ENCODE measurements at regions not wholly inside any gene's neighbourhood (a gene's known extent, or its start where the extent isn't known, plus 50 kb on each side); places are given as distances from the start of the nearest gene placed in this dataset.

DNA sequence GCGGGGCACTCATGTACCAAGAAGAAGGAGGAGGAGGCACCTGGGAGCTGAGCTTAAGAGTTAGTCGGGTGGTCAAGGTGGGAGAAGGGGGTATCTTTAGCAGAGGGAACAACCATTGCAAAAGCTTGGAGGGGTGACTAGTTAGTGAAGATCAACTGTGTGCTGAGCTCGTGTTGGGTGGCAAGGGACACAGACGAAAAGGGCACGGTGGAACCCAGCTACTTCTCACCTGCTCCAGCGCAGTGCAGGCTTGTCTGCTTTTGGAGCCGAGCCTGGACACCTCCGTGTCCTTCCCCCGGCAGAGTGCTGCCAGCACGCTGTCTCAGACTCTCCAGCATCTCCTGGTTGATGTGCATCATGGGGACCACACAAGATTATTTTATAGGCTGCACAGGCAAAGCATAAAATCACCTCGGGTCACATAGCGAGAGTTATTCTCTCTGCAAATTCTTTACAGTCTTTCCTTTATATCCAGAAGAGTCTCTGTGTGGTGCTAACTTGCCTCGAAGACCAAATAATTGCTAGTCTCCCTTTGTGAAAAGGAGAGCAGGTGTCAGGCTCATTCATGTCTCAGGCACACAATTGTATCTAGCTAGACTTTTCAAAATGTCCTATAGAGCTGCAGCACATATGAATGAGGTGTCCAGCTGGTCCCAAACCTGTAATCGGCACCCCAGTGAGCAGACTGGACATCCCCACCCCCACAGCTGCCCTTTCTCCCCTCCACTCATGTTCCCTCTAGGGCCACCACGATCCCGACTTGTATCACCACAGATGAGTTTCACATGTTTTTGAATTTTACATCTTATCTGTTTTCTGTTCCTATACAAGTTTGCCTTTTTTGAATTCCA is 123.4 kb downstream of the CEBPB start:
- DNase-seq (ENCODE audit: low read depth): no peak

DNA sequence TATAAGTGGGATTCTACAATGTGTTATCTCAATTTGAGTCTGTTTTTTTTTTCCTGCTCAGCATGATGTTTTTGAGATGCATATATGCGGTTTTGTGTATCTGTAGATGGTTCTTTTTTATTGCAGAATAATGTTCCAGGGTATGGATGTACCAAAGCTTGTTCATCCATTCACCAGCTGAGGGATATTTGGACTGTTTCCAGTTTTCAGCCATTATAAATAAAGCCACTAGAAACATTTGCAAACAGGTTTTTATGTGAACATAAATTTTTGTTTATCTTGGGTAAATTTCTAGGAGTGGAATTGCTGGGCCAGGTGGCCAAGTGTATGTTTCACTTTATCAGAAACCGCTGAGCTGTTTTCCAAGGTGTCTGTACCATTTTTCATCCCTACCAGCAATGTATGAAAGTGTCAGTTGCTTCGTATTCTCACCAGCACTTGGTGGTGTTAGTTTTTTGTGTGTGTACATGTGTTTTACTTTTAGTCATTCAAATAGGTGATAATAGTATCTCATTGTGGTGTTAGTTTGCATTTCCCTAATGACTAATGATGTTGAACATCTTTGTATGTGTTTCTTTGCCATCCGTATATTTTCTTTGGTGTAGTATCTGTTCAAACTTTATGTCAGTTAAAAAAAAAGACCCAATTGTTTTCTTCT is 124.2 kb downstream of the CEBPB start:
- DNase-seq (ENCODE audit: low read depth): no peak

DNA sequence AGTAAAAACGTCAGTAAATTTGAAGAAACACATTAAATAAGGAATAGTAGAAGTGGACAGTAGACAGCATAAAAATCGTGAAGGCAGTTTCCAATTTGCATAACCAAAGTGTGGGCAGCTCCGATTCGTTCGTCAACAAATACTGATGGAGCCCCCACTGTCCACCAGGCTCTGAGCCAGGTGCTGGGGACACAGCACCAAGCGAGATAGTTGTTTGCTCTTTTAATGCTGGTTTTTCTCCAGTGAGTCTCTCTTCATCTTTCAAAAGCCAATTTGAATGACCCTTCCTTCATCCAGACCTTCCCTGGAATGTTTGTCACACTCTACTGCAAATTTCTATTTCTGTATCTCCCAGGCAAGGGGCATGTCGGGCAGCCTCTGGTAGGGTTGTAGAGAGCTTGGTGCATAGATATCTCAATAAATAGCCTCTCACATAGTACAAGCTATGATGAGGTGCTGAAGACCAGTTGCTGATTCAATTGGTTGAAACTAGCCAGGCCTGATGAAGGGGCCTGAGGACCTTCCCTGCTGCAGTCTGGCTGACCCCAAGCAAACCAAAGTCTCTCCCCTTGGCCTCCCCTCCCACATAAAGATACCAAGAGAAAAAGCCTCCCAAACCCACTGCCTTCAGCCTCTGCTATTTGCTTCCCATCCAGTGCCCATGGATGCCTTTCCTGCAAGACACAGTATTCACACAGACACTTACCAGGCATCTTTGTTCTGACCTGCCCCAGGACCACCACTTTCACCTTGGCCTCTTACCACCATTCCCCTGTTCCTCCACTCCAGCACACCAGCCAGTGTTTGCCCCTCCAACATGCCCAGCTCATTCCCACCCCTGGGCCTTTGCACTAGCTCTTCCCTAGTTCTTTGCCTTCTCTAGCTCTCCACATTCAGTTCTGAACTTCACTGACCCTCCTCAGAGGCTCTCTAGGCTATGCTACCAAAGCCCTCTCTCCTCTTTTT is 125.2 kb downstream of the CEBPB start:
- no peak for DNase-seq (ENCODE audit: low read depth)

DNA sequence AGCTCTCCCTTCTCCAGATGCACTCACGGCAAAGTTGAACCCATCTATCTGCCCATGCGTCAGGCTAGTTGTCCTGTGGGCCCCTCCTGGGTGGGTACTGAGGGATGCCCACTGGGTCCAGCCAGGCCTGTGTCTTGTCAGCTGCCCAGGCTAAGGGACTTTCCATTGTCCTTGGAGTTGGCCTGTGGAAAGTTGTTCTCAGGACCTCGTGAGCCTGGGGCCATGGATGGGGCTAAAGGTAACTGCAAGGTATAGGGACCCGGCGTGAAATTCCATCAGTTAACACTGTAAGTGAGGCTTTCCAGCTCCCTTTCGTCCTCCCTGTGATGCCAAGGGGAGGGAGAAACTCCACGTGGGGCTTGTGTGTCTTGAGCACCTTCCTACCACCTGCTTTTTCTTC is 126.5 kb downstream of the CEBPB start:
- DNase-seq (ENCODE audit: low read depth): no peak

DNA sequence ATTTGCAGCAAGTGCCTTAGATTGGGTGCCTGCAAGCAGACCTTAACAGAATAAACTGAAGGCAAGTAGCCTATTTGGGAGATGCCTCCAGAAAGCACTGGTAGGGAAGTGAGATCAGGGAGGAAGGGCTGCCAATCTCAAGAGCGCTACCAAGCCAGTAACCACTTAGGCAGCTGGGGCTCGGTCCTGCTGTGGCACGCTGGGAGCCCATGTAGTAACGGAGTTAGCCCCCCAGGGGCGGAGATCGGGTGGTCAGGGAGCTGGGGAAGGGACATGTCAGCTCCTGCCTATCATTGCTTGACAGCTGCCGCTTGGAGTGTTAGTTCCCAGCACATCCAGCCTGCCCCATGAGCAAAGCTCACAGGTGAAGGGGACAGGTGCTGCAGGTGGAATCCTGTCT is 127.0 kb downstream of the CEBPB start:
- DNase-seq (ENCODE audit: low read depth): no peak

DNA sequence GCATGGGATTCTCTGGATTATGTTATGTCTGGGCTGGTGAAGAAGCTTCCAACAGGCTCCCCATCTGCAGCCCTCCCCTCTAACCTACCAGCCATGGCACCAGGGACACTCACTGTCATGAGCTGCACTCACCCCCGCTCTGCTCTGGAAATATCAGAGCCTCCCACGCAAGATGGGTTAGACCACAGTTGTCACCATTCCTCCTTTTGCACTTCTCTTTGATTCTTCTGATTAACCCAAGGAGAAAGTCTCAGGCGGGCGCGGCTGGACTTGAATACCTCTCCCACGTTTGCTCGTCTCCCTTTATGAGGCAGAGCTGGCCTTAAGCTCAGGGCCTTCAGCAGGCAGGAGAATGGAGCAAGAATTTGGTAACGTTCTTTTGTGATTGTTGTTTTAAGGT is 128.1 kb downstream of the CEBPB start:
- no peak for DNase-seq (ENCODE audit: low read depth)

DNA sequence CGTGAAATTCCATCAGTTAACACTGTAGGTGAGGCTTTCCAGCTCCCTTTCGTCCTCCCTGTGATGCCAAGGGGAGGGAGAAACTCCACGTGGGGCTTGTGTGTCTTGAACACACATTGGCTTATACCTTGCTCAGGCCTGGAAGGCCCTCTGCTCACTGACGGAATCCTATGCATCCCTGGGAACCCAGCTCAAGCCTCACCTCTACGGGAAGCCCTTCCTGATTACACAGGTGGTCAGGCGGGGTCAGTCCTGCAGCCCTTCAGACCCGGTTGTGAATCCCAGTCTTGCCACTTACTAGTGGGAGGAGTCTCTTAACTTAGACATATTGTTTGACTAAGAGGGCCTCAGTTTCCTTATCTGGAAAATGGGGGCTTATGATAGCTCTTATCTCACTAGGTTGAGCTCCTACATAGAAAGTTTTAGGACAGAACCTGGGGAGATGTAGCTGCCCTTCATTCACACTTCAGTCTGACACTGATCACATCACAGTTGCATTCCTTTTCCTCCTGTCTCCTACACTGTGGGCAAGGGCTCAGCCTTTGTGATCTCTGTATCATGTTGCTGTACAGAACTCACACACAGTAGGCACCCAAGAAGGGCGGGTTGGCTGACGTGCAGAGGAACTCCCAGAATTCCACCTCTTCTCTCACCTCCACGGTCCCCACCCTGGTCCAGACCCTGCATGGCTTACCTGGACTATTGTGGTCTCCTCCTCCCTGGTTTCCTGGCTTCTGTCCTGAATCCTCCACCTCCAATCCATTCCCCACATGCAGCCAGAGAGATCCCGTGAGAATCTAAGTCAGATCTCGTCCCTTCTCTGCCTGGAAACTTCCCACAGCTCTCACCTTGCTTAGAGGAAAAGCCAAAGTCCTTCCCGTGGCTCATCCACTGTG is 129.6 kb downstream of the CEBPB start:
- DNase-seq (ENCODE audit: low read depth): no peak

DNA sequence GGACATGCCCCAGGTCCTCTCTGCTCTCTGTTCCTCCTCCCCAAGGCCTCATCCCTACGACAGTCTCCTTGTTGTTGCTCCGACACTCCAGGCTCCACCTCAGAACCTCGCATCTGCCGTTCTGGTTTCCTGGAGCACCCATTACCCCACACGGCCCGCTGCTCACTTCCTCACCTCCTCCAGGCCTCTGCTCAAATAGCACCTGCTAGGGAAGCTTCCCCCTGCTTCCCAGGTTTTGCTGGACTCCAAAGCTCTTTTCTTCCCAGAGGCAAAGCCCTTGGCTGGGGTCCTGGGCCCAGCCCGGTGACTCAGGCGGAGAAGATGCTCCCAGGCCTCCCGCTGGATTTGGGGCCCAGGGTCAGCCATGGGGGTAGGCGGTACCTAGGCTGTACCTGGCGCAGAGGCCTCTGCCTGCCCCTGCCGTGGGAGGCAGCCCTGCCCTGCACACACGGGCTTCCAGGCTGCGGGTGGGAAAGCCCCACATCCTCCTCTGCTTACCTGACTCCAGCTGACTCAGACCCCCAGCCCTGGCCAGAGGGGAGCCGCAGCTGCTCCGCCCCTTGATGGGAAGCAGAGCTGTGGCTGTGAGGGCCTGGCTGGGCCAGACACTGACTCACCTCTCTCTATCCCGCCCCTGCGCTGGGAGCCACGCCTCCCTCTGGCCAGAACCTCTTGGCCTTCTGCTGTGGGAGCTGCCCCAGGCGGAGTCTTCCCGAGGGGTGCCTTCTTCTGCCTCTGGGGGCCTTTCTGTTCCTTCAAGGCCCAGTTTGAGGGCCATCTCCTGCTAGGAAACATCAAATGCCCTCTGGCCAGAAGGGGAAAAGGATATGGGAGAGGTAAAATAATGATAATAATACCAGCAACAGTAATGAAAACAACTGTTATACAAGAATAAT is 130.5 kb downstream of the CEBPB start:
- DNase-seq (ENCODE audit: low read depth): no peak

DNA sequence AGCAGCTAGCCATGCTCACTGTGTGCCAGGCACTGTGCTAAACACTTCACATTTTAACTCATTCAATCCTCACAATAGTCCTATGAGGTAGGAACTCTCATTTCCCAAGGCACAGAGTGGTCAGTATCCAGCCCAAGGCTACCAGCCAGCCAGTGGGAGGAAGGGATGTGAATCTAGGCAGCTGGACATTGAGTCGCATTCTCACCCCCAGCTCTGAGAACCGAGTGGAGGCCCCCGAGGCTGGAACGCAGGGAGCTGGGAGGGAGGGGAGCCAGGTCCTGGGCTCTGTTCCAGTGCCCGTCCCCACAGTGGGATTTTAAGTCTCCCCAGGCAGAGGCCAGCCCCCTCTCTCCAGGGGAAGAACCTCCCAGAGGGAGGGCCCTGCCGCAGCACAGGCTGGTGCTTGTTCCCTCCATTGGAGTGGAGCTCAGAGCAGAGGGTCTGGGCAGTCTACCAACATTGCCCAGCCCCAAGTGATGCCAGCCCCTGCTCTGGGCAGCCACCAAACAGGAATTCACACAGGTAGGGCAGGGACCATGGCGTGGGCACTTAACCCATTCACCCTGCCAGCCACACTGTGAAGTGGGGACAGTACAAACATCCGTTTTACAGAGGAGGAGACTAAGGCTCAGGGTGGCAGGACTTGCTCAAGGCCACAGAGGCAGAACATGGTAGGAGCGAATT is 131.3 kb downstream of the CEBPB start:
- no peak for DNase-seq (ENCODE audit: low read depth)

DNA sequence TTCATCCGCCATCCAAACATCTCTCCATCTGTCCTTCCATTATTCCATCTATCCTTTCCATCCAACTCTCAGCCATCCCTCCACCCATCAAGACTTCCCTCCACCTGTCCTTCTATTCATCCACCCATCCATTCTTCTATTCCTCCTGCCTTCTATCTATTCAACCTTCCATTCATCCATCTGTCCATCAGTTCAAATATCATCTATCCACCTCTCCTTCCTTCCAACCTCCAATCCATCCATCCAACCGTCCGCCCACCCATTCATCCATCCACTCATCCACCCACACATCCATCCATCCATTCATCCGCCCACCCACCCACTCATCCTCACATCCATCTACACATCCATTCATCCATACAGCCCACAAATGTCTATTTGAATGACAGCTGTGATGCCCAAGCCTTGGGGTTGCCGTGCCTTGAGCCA is 132.1 kb downstream of the CEBPB start:
- no peak for DNase-seq (ENCODE audit: low read depth)

DNA sequence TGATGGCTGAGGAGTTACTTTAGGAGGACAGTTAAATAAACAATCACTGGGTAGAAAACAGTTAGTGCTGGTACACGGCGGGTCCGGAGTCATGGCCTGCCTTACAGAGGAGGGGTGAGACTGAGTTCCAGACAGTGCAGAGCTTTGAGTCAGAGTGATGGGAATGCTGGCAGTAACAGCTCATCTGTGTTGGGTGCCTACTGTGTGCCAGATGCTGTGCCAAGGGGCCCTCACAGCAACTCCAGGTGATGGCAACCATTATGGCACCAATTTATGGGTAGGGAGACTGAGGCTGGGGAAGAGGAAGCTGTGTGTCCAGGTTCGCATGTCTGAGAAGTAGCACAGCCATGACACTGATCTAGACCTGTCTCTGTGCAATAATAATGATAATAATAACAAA is 132.6 kb downstream of the CEBPB start:
- no peak for DNase-seq (ENCODE audit: low read depth)

DNA sequence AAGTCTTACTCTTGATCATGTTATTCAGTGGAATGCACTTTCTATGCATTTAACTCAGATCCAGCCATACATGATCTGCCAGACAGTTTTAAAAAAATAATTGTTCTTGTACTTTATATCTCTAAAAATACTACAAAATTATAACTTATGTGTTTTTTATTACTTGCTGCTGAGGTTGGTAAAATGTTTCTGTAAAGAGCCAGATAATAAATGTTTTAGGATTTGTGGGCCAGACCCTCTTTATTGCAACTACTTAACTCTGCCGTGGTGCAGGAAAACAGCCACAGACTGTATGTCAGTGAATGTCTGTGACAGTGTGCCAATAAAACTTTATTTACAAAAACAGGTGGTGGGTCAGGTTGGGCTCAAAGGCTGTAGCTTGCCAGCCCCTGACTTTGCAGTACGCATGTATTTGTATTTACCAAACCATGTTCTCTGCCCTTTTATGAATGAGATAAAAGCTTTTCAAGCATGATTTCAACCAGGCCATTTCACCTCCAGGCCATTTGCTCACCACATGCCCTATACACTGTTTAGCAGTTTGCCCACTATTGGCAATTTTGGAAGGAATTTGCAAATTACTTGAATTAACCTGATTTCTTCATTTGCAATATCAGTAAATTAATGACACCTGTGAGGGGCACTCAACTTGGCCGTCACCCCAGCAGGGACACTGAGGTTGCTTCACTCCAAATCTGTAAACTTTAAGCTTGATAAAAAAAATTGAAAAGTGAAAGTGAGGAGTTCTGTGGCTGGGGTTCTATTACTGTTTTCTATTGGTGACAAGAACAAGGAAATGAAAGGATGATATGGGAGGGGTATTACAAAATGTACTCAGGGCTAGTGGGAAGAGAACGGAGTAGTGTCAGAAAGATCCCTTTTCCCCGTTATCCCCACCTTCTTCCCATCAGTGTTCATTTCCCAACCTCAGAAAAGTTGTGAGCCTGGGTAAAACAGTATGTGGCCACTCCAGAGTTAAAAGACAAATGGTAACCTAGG is 133.4 kb downstream of the CEBPB start:
- no peak for DNase-seq (ENCODE audit: low read depth)

DNA sequence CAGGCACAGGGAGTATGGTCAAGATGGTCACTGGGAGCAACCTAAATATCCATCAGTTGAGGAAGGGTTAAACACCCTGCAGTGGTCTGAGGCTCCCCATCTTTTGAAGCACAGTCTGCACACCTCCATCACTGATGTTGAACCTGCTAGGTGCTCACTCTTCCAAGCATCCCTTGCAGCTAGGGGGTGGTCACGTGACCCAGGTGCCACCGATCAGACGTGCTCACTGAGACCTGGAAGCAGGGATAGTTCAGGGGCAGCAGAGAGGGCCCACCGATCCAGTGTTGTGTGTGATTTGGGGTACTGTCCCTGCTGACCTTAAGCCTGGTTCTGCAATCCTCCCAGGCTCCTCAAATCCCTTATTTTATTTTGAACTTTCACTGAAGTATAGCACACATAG is 134.6 kb downstream of the CEBPB start:
- no peak for DNase-seq (ENCODE audit: low read depth)

DNA sequence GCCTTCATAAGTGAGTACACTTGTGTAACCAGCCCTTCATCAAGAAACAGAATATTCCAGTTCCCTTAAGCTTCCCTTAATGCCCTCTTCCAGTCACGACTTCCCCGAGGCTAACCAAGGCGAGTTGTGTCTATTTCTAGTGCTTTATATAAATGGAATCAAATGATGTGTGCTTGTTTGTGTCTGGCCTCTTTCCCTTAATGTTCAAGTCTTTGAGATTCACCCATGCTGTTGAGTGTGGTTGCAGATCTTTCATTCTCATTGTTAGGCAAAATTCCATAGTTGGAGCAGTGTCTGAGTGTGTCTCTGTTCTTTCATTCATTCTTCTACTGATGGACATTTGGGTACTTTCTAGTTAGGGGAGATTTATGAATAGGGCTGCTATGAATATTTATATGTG is 135.0 kb downstream of the CEBPB start:
- DNase-seq (ENCODE audit: low read depth): no peak

DNA sequence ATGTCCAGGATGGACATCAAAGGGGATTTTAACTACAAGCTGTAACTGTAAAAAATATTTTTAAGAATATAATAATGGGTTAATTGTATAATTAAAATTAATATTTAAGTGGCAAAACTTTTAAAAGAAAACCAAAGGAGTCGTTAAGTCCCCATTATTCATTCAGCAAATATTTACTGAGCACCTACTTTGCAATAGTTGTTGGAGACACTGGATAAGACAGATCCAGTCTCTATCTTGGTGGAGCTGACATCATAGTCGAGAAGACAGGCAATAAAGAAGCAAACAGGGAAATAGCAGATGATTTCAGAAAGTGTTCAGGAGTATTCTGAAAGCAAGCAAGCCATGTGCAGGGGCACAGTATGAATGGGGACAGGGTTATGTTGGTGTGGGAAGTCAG is 137.0 kb downstream of the CEBPB start:
- DNase-seq (ENCODE audit: low read depth): no peak

DNA sequence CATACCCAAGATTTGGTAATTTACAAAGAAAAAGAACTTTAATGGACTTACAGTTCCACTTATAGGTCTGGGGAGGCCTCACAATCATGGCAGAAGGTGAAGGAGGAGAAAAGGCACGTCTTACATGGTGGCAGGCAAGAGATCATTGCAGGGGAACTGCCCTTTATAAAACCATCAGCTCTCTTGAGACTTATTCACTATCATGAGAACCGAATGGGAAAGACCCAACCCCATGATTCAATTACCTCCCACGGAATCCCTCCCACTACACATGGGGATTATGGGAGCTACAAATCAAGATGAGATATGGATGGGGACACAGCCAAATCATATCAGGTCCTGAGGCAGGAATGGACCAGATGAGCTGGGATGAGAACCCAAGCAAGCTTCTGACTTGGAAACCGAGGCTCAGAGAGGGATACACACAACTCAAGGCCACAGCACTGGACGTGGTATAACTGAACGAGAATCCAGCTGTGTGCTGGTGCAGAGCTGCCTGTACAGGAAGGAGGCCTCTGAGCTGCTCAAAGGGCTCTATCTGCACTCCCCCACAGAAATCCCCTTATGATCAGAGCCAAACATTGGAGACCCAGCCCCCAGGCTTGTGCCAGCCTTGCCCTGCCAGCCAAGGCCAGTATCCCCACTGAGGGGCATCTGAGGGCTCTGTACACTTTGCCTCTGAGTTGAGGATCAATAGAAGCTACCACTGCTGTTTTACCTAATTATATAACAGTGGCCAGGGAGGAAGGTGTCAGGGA is 137.8 kb downstream of the CEBPB start:
- no peak for DNase-seq (ENCODE audit: low read depth)

DNA sequence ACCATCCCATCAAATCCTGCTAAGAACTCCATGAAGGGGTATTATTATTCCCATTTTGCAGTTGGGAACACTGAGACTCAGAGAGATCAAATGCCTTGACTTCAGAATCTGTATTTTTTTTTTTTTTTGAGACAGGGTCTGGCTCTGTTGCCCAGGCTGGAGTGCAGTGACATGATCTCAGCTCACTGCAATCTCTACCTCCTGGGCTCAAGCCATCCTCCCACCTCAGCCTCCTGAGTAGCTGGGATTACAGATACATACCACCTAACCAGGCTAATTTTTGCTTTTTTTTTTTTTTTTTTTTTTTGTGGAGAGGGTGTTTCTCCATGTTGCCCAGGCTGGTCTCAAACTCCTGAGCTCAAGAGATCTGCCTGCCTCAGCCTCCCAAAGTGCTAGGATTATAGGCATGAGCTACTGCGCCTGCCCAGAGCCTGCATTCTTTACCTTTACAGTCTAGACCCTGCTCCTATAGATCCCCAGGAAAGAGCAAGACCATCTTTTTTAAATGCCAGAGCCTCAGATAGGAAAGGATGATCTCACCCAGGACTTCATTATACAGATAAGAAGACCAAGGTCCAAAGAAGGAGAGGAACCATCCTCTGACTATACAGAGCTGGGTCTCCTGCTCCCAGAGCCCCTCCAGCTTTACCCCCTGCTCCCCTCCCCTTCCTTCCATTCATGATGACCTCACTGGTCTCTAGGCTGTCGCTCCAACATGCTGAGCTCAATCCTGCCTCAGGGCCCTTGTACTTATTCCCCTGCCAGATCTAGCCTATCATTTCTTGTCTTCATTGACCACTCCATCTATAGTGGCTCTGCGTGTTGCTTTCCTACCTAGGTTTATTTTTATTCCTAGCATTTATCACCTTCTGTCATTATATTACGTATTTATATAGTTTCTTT is 138.6 kb downstream of the CEBPB start:
- DNase-seq (ENCODE audit: low read depth): no peak

Data from stimulated activated CD4-positive, alpha-beta T cell treated with anti-CD3 and anti-CD28 coated beads, Interleukin-2, amount 100 ng/mL, for 4 hours (primary cell).